ENCODE measurements at regions not wholly inside any gene's neighbourhood (a gene's known extent, or its start where the extent isn't known, plus 50 kb on each side); places are given as distances from the start of the nearest gene placed in this dataset.

- no peak for DNase-seq (ENCODE audit: low read depth in 1 of 2, low spot score in 1 of 2)
- no peak for TF ChIP-seq SPI1 (IDR thresholded peaks at IDR 0.05; ENCODE audit: borderline replicate concordance, low read depth)
- no peak for TF ChIP-seq REST (IDR thresholded peaks at IDR 0.05; ENCODE audit: insufficient replicate concordance, low read depth)
- TF ChIP-seq GABPA (IDR thresholded peaks at IDR 0.05; ENCODE audit: low read depth), result no peak
- no peak for TF ChIP-seq CTCF (IDR thresholded peaks at IDR 0.05; ENCODE audit: insufficient read depth, low read length)
- no peak for TF ChIP-seq POLR2AphosphoS5 (IDR thresholded peaks at IDR 0.05; ENCODE audit: low read depth)
These were observed 54.4 kb upstream of the DRD2 start for GRCh38 chr11:113529606-113530005.

GRCh38 chr11:113528982-113529381, 53.8 kb upstream of the DRD2 start:
- no peak for DNase-seq (ENCODE audit: low read depth in 1 of 2, low spot score in 1 of 2)
- no peak for TF ChIP-seq POLR2AphosphoS5 (IDR thresholded peaks at IDR 0.05; ENCODE audit: low read depth)
- TF ChIP-seq GABPA (IDR thresholded peaks at IDR 0.05; ENCODE audit: low read depth), result no peak
- TF ChIP-seq CTCF (IDR thresholded peaks at IDR 0.05; ENCODE audit: insufficient read depth, low read length), result no peak
- no peak for TF ChIP-seq SPI1 (IDR thresholded peaks at IDR 0.05; ENCODE audit: borderline replicate concordance, low read depth)
- no peak for TF ChIP-seq REST (IDR thresholded peaks at IDR 0.05; ENCODE audit: insufficient replicate concordance, low read depth)
- Histone ChIP-seq H3K27ac (replicated peaks) (no peak overlapping the region), H3K27me3 (ENCODE audit: insufficient read depth, poor library complexity, severe bottlenecking) (peaks cover 9% of the 10 kb centered on the region), H3K4me3 (replicated peaks; ENCODE audit: insufficient read depth, low read length) (no peak overlapping the region)

More at GRCh38 chr11:113529606-113530005, 54.4 kb upstream of the DRD2 start:
- Histone ChIP-seq H3K27me3 (ENCODE audit: insufficient read depth, poor library complexity, severe bottlenecking) (peaks cover 9% of the 10 kb centered on the region), H3K4me3 (replicated peaks; ENCODE audit: insufficient read depth, low read length) (no peak overlapping the region), H3K27ac (replicated peaks) (no peak overlapping the region)

- no peak for TF ChIP-seq REST (IDR thresholded peaks at IDR 0.05; ENCODE audit: insufficient replicate concordance, low read depth)
- TF ChIP-seq GABPA (IDR thresholded peaks at IDR 0.05; ENCODE audit: low read depth), result no peak
- no peak for TF ChIP-seq SPI1 (IDR thresholded peaks at IDR 0.05; ENCODE audit: borderline replicate concordance, low read depth)
- no peak for TF ChIP-seq POLR2AphosphoS5 (IDR thresholded peaks at IDR 0.05; ENCODE audit: low read depth)
- TF ChIP-seq CTCF (IDR thresholded peaks at IDR 0.05; ENCODE audit: insufficient read depth, low read length), result no peak
- Histone ChIP-seq H3K27me3 (ENCODE audit: insufficient read depth, poor library complexity, severe bottlenecking) (peaks cover 9% of the 10 kb centered on the region), H3K27ac (replicated peaks) (no peak overlapping the region), H3K4me3 (replicated peaks; ENCODE audit: insufficient read depth, low read length) (no peak overlapping the region)
- no peak for DNase-seq (ENCODE audit: low read depth in 1 of 2, low spot score in 1 of 2)
These were observed 51.3 kb upstream of the DRD2 start for GRCh38 chr11:113526521-113526920.

All from HL-60 (cell line).